CD4-positive, alpha-beta T cell treated with Interleukin-6 for 4 hours (primary cell): ENCODE measurements at regions not wholly inside any gene's neighbourhood (a gene's known extent, or its start where the extent isn't known, plus 50 kb on each side); places are given as distances from the start of the nearest gene placed in this dataset.

ENCODE experiments used
- DNase-seq: peaks from one replicate; pipeline ENCODE4 v3.0.0-alpha.2; 2020; ENCODE audit warnings: mixed read lengths

DNA sequence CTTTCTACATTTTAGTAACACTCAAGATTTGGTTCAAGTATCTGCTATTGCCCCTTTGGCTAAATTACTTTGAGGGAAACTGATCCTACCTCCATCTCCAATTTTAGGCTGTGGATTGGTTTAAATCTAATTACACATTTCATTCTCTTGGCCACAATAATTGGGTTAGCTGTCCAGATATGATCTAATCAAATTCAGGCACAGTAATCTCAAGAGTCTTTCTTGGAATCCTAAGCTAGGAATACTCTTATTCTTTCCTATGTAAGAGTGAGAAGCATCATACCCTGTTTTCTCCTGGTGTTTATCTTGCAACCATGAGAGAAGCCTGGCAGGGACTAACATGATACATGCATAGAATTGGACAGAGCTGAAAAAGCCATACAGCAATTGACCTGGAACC, 300.4 kb upstream of the MARCKS start:
- DNase-seq, result no peak

DNA sequence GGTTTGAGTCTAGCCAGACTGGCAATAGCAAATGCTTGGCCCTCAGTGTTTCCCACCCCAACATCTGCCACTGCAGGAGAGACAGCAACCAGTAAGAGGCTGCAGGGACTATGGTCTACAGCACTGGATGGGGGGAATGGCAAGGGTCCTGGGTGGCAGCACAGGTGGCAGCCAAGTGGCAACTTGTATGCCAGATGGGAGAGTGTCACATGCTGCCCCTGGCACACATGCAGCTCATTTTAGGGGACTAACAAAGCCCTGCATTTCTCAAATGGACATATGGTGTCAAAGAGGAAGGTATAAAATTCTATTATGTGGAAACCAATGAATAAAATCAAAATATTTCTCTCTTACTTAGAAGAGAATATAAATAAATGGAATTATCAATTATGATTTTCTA, 298.7 kb upstream of the MARCKS start:
- no peak for DNase-seq

DNA sequence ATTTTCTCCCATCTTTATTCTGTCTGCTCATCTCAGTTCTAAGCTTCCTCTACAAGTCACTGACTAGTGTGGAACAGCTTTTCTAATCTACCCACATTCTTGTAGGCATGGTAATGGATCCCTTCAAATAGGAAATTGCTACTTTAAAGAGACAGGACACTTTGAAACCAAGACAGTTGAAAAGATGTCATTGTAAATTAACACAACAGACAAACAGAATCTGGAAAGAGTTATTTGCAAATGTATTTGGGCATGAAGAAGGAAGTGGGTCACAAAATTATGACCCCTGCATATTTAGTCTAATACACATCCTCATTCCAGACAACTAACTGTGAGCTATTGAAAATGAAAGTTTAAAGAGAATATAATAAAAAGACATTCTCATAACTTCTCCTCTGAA, 298.2 kb upstream of the MARCKS start:
- no peak for DNase-seq

DNA sequence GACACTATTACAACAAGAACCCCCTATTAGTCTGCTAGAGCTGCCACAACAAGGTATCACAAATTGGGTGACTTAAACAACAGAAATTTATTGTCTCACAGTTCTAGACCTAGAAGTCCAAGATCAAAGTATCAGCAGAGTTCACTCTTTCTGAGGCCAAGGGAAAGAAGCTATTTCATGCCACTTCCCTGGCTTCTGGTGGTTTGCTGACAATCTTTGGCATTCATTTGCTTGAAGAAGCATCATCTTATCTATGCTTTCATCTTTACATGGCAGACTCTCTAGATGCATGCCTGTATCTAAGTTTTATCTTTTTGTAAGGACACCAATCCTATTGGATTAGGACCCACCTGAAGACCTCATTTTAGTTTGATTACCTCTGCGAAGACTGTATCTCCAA, 296.8 kb upstream of the MARCKS start:
- DNase-seq, result no peak

- DNase-seq, result no peak
Observed at GRCh38 chr6:113560908-113561307, 296.2 kb upstream of the MARCKS start.

DNA sequence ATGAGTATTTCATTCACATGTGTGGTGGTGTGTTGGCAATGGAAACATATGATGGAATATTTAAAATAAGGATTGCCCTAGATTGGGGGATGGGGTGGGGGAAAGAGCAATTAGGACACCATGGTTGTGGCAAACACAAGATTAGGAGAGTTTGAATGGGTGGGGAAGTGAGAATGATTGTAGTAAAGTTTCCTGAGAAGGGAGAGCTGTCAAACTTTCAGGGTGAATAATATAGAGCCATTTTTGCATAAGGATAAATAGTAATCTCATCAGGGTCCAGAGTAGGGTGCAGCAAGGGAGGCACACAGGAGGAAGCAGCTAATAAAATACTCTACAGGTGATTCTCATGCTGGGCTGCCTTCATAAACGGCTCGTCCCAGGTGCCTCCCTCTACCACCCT, 294.9 kb upstream of the MARCKS start:
- DNase-seq, result no peak

- no peak for DNase-seq
Observed at GRCh38 chr6:113564371-113565171, 292.6 kb upstream of the MARCKS start.

GRCh38 chr6:113565306-113565705, 291.8 kb upstream of the MARCKS start:
- no peak for DNase-seq

- no peak for DNase-seq
Observed at GRCh38 chr6:113570161-113570560, 287.0 kb upstream of the MARCKS start.

DNA sequence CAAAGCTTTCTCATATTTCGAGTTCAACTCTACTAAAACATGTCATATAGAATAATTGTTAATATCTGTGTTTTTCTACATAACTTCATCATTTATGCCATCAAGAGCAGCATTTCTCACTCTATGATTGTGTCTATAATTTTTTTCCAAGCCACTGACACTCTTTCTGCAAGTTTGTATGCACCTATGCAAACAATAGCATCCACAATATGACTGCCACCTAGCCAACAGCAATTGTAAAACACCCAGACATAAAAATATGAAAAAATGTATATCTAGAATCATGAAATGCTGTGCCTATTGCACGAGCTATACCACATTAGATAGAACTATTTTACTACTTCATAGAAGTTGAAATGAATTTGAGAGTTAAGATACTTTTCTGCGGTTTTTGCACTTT, 286.5 kb upstream of the MARCKS start:
- no peak for DNase-seq

GRCh38 chr6:113574147-113574546, 283.0 kb upstream of the MARCKS start:
- DNase-seq, result no peak

DNA sequence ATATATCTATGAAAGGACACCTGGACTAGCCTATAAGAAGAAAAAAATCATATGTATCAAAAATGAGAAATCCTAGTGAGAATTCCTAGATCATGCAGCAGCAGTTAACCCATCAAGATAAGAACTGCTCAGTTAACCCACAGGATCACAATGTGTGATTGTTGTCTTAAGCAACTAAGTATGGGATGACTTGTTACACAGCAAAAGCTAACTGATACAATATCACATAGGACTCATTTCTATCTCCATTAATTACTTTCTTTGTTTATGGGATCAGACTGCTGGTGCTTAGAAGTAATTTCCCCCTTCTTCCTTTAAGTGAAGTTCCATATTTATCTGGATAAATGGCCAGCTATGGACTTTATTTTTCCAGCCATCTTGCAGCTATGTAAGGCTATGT, 280.8 kb upstream of the MARCKS start:
- DNase-seq, result no peak

DNA sequence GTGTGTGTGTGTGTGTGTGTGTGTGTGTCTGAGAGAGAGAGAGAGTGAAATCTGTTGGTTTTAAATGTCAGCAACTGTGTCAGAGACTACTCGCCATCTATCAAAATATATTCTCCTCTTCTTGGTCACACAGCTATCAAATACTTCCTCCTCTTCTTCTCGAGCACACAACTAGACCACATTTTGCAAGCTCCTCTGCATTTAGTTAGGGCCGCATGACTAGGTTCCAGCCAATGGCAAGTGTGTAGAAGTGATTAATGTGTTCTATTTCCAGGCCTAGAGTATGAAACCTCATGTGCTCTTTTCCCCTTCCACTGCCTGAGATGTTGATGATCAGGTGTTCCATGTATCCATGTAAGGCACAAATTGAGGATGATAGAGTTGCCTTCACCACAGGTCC, 278.5 kb upstream of the MARCKS start:
- no peak for DNase-seq

DNA sequence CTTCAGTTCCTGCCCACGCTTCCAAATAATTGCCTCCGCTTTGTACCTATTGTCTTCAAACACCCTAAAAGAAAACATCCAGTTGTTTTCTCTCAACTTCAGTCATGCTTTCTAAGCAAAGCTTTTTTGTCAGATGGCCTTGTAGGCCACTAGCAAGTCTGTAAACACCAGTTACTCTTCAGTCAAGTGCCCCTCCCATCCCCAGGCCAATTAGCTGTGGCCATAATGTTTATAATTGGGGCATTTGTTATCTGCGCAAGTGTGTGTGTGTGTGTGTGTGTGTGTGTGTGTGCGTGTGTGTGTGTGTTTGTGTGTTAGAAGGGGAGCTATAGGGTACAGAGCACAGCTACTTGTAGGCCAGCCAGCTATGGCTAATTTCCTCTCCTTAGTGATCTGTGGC, 272.4 kb upstream of the MARCKS start:
- DNase-seq, result no peak

DNA sequence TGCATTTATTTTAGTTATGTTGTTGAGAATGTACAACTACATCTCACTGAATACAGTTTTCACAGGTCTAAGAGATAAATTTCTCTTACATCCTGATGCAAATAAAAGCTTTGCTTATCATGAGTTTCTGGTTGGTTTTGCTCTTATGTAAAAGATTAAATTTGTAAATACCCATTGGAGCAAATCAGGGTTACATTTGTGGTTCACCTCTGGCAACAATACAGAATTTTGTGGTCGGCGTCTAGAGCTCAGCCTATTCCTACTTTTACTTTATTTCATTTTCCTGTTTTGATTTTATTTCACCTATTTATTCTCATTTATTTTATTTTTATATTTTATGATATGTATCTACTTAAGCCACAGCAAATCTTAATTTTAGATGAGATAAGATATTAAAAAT, 271.9 kb upstream of the MARCKS start:
- no peak for DNase-seq

DNA sequence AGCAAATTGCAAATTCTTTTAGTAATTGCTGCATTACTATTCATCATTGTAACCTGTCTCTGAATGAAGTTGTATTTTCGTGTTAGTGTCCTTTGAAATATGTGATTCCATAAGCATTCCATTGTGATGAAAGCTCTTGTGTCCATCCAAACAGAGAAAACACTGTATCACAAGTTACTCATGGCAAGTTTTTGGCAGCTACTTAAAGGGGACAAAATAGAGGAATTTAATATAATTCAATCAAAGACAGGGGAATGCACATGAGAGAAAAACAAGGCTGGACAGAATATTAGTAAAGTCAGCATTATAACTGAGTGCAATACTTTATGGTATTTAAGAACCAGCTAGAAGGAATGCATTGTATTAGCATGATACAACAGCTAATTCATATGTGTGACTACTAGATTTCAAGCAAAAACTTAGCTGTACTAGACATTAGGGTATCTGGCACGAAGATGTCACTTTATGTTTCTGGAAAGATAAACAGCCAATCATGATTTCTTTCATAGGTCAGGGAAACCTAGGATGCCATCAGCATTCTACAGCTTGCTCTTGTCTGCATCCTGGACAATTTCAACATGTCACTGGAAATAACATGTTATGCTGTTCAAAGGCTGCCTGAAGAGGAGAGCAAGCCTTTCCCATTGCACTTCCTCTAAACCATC, 270.6 kb upstream of the MARCKS start:
- DNase-seq, result no peak

- no peak for DNase-seq
Observed at GRCh38 chr6:113587078-113587699, 270.0 kb upstream of the MARCKS start.

DNA sequence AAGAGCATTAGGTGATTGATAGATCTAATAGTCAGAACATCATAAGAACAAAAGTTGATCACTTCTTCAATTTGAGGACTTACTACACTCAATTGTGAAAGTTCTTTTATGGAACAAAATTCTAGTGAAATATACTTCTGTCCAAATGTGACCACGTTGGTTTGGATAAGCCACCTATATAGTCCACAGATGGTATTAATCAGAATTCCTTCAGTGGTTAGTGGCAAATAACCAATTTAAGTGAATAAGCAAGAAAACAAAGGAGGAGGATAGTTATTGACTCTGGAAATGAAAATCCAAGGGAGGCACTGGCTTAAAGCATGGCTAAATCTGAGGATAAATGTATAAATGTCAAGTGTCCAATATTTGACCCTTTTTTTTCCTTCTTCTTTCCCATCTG, 268.5 kb upstream of the MARCKS start:
- no peak for DNase-seq

DNA sequence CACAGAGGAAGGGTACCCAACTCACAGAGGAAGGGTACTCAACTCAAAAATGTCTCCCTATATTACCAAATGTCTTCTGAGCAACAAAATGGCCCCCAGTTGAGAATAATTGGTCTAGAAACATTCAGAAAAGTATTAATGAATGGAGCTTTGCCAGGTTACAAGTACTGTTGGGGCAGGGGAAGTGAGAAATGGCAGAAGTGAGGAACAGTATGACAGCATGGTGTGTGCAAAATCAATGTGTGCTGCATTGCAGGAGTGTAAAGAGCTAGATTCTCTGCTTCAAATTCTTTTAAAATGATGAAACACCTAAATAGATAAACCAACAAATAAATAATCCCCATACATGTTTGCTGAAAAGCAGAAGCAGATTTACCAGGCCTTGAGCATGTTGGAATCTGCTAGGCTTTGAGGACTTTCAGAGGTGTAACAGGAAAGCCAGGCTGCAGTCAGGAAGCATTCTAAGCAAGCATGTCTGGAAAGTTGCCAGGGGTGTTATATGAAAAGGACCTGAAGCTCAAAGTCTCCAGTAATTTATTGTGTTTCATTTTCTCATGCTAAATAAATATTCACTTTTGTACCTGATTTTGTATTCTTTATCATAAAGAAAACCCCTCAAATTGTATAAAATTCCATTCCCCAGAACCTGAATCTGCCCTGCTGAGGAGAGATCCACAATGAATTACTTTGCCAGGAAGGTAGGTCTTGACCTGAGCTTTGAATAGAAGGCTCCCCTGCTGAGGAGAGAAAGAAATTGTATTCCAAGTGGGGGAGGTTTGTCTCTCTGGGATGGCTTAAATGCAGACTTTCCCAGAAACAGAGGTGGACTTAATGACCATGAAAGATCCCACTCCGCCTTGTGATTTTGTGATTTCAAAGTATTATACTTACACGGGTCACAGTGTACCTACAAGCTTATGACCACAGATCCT, 265.0 kb upstream of the MARCKS start:
- DNase-seq, result no peak

- no peak for DNase-seq
Observed at GRCh38 chr6:113594726-113595125, 262.4 kb upstream of the MARCKS start.

GRCh38 chr6:113595911-113596376, 261.2 kb upstream of the MARCKS start:
- no peak for DNase-seq

DNA sequence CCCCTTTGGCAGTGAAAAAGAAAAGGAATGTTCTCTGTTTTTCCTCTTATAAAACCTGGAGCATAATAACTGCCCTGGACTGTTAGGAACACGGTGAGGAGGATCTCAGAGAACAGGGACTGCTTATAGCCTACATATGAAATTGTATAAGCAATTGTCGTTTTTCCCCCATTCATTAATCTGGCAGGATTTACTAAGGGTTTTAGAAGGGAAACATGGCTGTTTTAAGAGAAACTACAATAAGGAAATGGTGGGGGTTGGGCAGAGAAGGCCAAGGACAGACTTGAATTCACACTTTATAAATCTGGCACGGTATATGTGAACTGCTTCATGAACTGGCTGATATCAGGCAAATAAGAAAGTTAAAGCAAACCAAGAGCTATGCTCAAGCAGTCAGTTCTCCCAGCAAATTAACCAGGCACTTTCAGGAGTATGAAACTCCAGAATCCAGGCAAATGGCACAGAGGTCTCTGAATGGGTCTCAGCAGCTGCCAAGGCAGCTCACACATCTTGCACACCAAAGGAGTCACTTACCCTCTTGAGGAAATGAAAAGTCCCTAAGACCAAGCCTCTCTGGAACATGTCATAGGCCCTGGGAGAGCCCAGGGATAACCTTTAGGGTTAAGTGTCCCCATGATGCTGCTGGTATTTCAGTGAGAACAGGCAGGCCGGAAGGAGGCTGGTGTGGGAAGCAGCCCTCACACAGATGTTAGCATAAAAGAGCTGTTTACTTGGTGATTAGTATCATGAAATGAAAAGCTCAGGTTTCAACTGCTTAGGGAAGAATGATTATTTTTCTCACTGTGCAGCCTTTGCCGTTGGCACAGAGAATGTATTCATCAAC, 260.5 kb upstream of the MARCKS start:
- no peak for DNase-seq
